ENCODE measurements at regions not wholly inside any gene's neighbourhood (a gene's known extent, or its start where the extent isn't known, plus 50 kb on each side); places are given as distances from the start of the nearest gene placed in this dataset.

GRCh38 chr9:16316911-16317817 is 553.3 kb downstream of the BNC2 start:
- no peak for DNase-seq

GRCh38 chr9:16318516-16319060 is 551.9 kb downstream of the BNC2 start:
- no peak for DNase-seq

- no peak for DNase-seq
Measured at GRCh38 chr9:16319646-16320045, 550.8 kb downstream of the BNC2 start.

DNA sequence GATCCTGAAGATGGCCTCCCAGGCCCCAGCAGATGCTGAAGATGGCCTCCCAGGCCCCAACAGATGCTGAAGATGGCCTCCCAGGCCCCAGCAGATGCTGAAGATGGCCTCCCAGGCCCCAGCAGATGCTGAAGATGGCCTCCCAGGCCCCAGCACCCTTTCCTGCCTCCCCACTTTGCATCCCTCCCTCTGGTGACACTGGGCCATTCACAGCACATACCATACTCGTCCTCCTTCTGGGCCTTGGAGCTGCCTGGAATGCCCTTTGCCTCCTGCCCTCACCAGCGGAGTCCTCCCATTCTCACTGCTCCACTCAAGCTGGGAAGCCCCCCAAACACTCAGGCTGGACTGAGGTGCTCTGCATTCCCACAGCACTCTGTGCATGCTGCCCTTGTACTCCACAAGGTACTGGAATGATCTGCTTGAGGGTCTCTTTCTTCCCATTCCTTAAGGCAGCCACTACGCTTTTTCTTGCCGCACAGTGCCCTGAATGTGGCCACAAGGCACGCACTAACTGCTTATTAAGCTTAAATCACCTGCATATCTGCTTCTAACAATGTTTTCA is 550.0 kb downstream of the BNC2 start:
- DNase-seq, result no peak

GRCh38 chr9:16321461-16322119 is 548.9 kb downstream of the BNC2 start:
- DNase-seq, result no peak

DNA sequence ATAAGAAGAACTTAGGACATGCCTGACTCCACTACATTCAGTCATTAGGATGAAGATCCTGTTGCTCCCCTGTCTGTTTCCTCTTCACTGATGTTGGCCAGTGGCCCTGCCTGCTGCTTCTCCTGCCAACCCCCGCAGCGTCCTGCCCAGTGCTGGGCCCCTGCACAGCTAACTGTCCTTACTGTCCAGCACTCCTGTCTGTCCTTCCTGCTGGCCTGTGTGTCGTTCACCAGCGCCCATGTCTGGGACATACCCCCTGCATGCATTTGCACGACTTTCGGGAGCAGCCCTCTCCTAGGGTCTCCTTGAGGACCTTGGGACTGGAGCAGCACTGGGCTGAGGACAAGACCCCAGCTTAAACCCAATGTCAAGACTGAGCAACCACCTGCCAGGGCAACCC is 547.6 kb downstream of the BNC2 start:
- no peak for DNase-seq

- no peak for DNase-seq
Measured at GRCh38 chr9:16325966-16326365, 544.5 kb downstream of the BNC2 start.

- DNase-seq, result no peak
Measured at GRCh38 chr9:16328349-16328748, 542.1 kb downstream of the BNC2 start.

- no peak for DNase-seq
Measured at GRCh38 chr9:16329671-16330113, 540.8 kb downstream of the BNC2 start.

GRCh38 chr9:16331031-16331430 is 539.4 kb downstream of the BNC2 start:
- no peak for DNase-seq

DNA sequence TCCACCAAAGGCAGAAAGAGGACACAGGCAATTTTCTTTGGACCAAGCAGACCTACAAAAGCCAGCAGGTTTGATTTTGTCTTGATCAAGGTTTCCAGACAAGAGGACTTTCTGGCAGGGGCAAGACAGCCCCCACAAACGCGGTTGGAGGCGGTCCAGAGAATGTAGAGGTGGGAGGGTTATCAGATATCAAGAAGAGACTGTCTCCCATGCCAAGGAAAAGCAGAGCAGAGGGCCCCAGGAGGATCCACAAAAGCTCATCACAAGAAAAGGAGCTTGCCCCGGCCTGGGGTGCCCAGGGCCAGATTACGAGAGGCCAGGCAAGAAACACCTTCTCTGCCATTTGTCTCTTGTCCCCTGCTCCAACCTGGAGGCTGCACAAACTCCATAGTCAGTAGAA is 538.9 kb downstream of the BNC2 start:
- no peak for DNase-seq

GRCh38 chr9:16333691-16334090 is 536.8 kb downstream of the BNC2 start:
- DNase-seq, result no peak

DNA sequence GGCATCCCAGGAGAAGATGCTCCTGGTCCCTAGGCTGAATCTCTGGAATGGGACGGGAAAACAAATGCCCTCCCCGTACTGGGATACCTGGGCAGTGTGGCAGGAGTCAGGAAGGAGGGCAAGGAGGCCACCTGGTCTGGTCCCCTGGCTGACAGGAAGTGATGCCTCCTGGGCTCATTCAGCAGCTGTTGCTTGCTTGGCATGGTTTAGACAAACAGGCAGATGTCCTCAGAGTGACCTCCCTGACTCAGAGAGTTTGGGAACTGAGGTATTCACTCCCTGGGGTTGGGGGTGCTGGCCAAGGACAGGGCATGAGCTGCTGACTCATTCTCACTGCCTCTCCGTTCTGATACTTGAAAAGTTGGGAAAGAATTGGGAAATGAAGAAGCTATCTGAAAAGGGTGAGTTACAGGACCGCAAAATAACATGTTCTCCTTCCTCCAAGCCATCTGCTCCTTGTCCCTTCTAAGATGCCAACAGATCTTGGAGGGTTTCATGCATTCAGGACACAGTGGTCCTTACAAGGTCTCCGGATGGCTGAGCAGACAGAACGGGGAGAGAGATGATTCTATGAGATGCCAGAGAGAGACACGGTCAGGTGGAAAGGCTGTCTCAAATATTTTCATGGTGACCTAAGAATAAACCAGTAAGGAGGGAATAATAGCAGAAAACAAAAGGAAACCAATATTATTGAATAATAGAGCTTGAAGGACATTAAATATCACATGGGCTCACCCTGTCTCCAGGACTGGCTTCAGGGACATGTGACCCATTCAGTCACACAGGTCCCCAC is 534.5 kb downstream of the BNC2 start:
- no peak for DNase-seq

GRCh38 chr9:16336833-16337232 is 533.6 kb downstream of the BNC2 start:
- no peak for DNase-seq

DNA sequence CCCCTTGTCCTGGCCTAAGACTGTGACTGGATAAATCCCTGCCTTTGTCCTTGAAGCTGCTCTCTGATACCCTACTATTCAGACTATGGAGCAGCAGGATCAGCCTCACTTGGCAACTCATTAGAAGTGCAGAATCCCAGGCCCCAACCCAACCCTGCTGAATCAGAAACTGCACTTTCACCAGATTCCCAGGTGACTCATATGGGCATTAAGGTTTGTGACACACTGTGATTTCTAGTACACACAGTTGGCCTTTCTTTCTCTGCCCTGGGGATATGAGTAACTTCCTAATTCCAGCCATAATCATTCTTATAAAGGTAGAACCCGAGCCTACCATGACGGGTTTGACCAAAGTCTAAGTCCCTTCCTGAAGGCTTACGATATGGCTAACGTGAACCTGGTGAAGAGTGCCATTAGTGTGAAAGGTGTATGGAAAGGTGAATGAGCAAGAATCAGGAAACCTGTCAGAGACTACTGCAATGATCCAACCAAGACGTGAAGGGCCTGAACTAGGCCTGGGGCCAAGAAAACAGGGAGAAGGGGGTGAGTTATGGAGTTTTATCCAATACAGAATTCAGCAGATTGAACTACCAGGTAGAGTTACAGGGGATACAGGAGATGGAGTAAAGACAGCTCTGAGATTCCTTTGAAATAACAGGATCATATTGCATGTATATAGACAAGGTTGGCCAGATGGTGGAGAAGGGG is 533.0 kb downstream of the BNC2 start:
- no peak for DNase-seq

GRCh38 chr9:16341177-16341576 is 529.3 kb downstream of the BNC2 start:
- no peak for DNase-seq

- DNase-seq, result no peak
Measured at GRCh38 chr9:16342246-16343020, 528.0 kb downstream of the BNC2 start.

GRCh38 chr9:16343249-16344237 is 526.9 kb downstream of the BNC2 start:
- no peak for DNase-seq

DNA sequence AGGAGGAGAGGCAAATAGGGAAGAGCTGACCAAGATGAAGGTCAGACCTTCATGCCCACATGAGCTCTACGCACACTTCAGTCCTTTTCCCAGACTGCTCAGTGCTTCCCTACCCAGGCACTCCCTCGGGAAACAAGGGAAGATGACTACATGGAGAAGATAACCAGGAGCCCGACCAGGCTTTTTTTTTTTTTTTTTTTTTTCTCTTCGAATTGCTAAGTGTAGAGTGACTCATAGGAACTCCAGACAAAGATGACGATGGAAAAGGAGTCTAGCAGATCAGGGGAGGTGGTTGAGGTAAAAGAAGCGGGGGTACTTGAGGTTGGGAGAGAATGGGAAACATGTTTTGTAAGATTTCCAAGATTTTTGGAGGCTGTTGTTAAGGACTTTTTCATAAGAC is 526.1 kb downstream of the BNC2 start:
- DNase-seq, result no peak

GRCh38 chr9:16345902-16346301 is 524.6 kb downstream of the BNC2 start:
- no peak for DNase-seq

Measured in stimulated activated CD8-positive, alpha-beta memory T cell treated with anti-CD3 and anti-CD28 coated beads, Interleukin-4, amount 100 ng/mL, for 48 hours (primary cell).